ENCODE measurements at regions not wholly inside any gene's neighbourhood (a gene's known extent, or its start where the extent isn't known, plus 50 kb on each side); places are given as distances from the start of the nearest gene placed in this dataset.

- TF ChIP-seq CTCF (IDR thresholded peaks at IDR 0.05), result no peak
- TF ChIP-seq POLR2A (IDR thresholded peaks at IDR 0.05), result no peak
Measured at GRCh38 chr11:70637949-70638583, 239.7 kb downstream of the CTTN start.
